Mesothelial cell of epicardium (in vitro differentiated cells): ENCODE measurements at regions not wholly inside any gene's neighbourhood (a gene's known extent, or its start where the extent isn't known, plus 50 kb on each side); places are given as distances from the start of the nearest gene placed in this dataset.
A peak's percentile ranks its signal among the peaks of the same experiment; 100 is the strongest.

Experiments used
- DNase-seq, 2 experiments: peaks; one replicate each; pipeline ENCODE4 v3.0.0; 2021; ENCODE audit warnings: low spot score in 2 of 2; ENCODE audit not compliant: unreplicated experiment in 2 of 2
- H3K27ac Mint-ChIP-seq: 2 replicates; pipeline ENCODE4 v1.8.0; 2021; ENCODE audit warnings: mixed read lengths
- H3K27me3 Mint-ChIP-seq: 2 replicates; pipeline ENCODE4 v1.8.0; 2021; ENCODE audit warnings: low read depth, mixed read lengths
- H3K36me3 Mint-ChIP-seq: 2 replicates; pipeline ENCODE4 v1.8.0; 2021; ENCODE audit warnings: mixed read lengths
- H3K4me1 Mint-ChIP-seq: 2 replicates; pipeline ENCODE4 v1.8.0; 2021; ENCODE audit warnings: mixed read lengths
- H3K4me3 Mint-ChIP-seq: 2 replicates; pipeline ENCODE4 v1.8.0; 2021; ENCODE audit warnings: mild to moderate bottlenecking, moderate library complexity, mixed read lengths
- H3K9me3 Mint-ChIP-seq: 2 replicates; pipeline ENCODE4 v1.8.0; 2021; ENCODE audit warnings: mixed read lengths
- TF ChIP-seq, protein P1 (sequence below): fragments of 200-600 bp; sonication (generic); IDR thresholded peaks from one replicate; pipeline ENCODE4 v1.5.0; 2021; ENCODE audit warnings: antibody characterized with exemption; ENCODE audit not compliant: unreplicated experiment

DNA sequence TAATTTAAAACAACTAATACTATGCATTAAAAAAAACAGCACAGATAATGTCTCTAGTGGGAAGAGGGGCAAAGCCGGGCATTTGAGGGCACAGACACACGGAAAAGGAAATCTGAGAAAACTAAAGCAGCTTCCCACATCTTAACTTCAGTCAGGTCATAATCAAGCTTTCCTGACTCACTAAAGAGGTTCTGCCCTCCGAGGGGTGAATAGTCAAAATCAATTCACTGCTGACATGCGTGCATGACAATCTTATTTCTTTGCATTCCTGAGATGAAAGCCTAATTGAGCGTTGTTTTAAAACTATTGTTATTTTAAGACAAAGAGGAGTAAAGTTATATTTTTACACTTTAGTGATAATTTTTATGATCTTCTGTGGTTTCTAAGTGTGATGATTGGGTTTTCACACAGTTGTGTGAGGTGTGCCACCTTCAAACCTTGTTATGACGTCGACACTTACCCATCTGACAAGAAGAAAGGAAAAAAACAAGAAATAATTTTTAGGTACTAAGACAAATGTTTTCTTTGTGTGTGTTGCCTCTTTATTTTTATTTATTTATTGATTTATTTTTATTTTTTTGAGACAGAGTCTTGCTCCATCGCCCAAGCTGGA lies 90.9 kb downstream of the GATA6 start:
- no peaks in the 10 kb centered on the region for H3K36me3 Mint-ChIP-seq
- no peak overlapping the region for H3K4me3 Mint-ChIP-seq
- no peak overlapping the region for H3K27ac Mint-ChIP-seq
- H3K4me1 Mint-ChIP-seq = peaks cover 3% of the 10 kb centered on the region
- peaks cover 14% of the 10 kb centered on the region for H3K9me3 Mint-ChIP-seq
- DNase-seq = no peak
- TF ChIP-seq, protein P1, sequence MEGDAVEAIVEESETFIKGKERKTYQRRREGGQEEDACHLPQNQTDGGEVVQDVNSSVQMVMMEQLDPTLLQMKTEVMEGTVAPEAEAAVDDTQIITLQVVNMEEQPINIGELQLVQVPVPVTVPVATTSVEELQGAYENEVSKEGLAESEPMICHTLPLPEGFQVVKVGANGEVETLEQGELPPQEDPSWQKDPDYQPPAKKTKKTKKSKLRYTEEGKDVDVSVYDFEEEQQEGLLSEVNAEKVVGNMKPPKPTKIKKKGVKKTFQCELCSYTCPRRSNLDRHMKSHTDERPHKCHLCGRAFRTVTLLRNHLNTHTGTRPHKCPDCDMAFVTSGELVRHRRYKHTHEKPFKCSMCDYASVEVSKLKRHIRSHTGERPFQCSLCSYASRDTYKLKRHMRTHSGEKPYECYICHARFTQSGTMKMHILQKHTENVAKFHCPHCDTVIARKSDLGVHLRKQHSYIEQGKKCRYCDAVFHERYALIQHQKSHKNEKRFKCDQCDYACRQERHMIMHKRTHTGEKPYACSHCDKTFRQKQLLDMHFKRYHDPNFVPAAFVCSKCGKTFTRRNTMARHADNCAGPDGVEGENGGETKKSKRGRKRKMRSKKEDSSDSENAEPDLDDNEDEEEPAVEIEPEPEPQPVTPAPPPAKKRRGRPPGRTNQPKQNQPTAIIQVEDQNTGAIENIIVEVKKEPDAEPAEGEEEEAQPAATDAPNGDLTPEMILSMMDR = no peak
- H3K27me3 Mint-ChIP-seq = peaks cover 6% of the 10 kb centered on the region

DNA sequence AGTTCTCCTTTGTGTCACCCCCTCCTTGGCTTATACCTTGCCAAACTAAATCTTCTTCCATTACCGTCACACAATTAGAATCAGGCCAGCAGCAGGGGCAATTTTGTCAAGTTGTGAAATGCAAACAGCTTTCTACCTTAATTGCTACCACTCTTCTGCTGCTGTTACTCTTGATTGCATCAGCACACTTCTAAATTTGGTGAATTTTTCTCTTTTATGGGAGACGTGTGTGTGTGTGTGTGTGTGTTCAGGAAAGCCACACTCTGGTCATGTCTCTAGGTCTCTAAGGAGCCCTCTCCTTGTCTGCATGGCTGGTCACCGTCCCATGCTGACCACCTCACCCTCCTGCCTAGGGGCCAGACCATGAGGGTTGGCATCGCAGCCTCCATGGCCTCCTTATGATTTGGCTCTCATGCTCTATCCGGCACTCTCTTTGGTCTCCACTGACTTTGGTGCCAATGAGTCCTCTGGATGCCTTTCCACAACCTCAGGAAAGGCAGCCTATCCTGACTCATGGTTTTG lies 87.7 kb downstream of the GATA6 start:
- H3K27me3 Mint-ChIP-seq = peaks cover 8% of the 10 kb centered on the region
- no peaks in the 10 kb centered on the region for H3K36me3 Mint-ChIP-seq
- no peak overlapping the region for H3K4me3 Mint-ChIP-seq
- peaks cover 6% of the 10 kb centered on the region for H3K9me3 Mint-ChIP-seq
- peaks cover 21% of the 10 kb centered on the region for H3K4me1 Mint-ChIP-seq
- DNase-seq = no peak
- no peak overlapping the region for H3K27ac Mint-ChIP-seq
- TF ChIP-seq, protein P1 = no peak

DNA sequence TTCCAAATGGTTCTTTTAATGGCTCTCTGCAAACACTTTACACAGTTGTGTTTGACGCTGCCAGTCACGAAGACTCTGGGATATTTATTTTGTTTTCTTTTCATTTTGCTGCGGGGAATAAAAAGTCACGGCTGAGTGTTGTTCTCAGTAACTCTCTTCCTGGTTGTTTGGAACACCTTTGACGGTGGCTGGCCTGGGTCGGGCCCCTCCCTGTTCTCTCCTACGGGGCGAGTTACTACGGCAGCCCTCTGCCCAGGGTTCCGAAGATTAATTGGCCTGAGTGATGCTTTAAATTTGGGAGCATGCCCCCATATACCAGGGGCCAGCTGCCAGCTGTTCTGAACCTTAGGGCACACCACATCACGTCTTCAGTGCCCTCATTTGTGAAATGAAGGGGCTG lies 84.7 kb downstream of the GATA6 start:
- H3K4me3 Mint-ChIP-seq = no peak overlapping the region
- TF ChIP-seq, protein P1 = no peak
- DNase-seq = no peak
- H3K27me3 Mint-ChIP-seq = peaks cover 20% of the 10 kb centered on the region
- peaks cover 32% of the 10 kb centered on the region for H3K4me1 Mint-ChIP-seq
- H3K27ac Mint-ChIP-seq = peak overlapping the region; percentile 13
- no peaks in the 10 kb centered on the region for H3K9me3 Mint-ChIP-seq
- no peaks in the 10 kb centered on the region for H3K36me3 Mint-ChIP-seq

DNA sequence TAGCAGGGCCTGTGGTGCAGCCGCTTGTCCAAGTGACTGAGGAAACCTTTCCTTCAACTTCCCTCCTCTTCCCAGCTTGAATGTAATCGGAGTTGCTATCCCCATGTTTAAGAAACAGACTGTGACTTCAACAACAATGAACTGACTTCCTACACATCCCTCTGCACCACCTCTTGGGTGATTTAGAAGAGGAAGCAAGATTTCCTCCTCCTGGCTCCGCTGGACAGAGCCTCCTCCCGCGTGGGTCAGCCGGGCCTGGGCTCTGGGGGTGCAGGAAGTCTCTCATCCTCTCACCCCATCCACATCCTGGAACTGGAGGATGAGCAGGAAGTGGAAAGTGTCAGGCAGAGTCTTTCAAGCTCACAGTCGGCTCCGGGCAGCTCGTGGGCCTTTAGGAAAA lies 84.3 kb downstream of the GATA6 start:
- no peaks in the 10 kb centered on the region for H3K9me3 Mint-ChIP-seq
- H3K27me3 Mint-ChIP-seq = peaks cover 22% of the 10 kb centered on the region
- no peaks in the 10 kb centered on the region for H3K36me3 Mint-ChIP-seq
- DNase-seq = no peak
- H3K4me3 Mint-ChIP-seq = no peak overlapping the region
- H3K4me1 Mint-ChIP-seq = peaks cover 32% of the 10 kb centered on the region
- H3K27ac Mint-ChIP-seq = peak overlapping the region; percentile 13
- TF ChIP-seq, protein P1 = no peak

DNA sequence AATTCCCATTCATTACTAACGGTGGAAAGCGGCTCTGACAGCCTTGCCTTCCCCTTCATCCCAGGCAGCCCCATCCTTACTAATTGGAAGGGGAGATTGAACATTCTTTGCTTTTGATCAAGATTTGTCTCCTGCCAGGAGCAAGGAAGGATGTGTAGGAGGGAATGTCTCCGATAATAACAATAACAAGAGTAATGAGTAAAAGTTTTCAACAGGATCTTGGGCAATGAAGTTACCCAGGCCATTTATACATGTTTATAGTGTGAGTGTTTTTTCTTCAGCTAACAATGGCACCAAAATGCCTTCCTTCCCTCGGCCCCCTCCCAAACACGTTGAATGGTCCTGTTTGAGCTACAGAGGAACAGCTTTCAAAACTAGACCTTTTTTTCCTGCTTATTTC lies 83.8 kb downstream of the GATA6 start:
- TF ChIP-seq, protein P1 = no peak
- DNase-seq = no peak
- H3K9me3 Mint-ChIP-seq = no peaks in the 10 kb centered on the region
- no peak overlapping the region for H3K4me3 Mint-ChIP-seq
- H3K27me3 Mint-ChIP-seq = peaks cover 22% of the 10 kb centered on the region
- no peaks in the 10 kb centered on the region for H3K36me3 Mint-ChIP-seq
- H3K4me1 Mint-ChIP-seq = peaks cover 32% of the 10 kb centered on the region
- peak overlapping the region; percentile 12 for H3K27ac Mint-ChIP-seq
